GM19023 (cell line): ENCODE measurements at regions not wholly inside any gene's neighbourhood (a gene's known extent, or its start where the extent isn't known, plus 50 kb on each side); places are given as distances from the start of the nearest gene placed in this dataset.

ENCODE experiments used
- ATAC-seq: cut with Tn5 transposase; IDR thresholded peaks from one replicate; pipeline ENCODE4 v1.9.1; 2021; ENCODE audit warnings: mild to moderate bottlenecking, moderate library complexity; ENCODE audit not compliant: unreplicated experiment

DNA sequence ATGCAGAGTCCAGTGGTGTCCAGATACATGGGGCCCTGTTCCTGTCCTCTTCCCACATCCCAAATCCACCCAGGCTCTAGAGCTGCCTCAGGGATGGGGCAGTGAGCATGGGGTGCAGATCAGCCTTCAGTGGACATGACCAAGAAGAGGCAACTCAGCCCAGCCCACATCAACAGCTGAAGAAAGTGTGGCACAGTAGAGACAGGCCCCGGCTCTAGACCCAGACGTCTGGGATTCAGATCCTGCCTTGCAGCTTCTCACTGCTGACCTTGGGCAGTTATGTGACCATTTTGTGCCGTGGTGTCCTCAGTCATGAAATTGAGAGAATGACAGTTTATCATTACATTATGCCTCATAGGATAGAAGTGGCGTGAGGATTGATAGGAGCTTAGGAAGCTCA lies 54.6 kb upstream of the CST7 start:
- no peak for ATAC-seq

- no peak for ATAC-seq
Measured at GRCh38 chr20:24894967-24895366, 54.1 kb upstream of the CST7 start.

GRCh38 chr20:24895431-24895830 lies 53.6 kb upstream of the CST7 start:
- ATAC-seq = no peak

DNA sequence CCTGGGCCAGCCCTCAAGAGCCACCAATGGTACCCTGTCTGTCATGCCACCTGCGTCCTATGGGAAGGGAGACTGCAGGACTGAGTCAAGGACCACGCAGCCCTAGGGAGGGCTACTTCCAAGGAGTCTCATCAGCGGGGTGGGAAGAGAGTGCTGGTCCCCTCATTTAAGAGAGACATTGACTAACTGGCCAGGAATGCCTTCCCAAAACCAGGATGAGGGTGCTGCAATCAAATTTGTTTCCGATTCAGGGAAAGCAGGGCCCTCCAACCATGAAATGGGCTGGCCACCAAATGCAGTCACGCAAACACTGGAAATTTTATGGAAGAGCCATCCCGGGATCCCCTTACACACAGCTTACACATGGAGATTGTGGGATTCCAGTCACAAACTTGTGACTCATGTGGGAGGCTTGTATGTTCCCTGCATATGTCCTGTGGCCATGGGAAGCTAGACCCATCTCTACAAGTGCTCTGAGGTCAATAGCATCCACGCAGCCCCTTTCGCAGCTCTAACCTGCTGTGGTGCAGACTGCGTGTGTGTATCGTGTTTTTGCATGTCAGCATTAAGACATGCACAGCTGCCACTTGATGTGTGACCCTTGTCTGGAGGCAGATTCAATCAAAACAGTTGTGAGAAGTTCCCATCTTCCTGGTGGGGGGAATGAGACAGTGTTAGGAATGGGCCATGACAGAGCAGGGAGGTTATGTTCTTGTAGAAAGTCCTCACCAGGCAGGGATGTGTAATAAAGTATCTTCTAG lies 53.0 kb upstream of the CST7 start:
- no peak for ATAC-seq

DNA sequence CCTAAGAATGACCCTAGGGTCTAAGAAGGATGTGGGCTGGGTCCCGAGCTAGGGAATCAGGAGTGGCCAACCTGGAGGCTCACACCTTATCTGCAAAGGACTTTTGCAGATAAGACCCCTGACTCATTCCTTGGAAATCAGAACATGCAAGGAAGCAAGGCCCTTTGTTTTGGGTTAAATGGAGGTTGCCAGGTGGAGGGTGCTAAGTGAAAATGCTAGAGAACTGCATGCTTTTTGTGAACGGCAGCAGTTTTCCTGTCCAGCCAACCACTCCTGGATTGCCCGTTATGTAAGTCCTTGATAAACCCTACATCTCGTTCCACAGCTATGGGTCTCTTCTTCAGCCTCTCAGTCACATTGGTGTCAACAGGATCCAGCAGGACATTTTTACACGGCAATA lies 52.1 kb upstream of the CST7 start:
- ATAC-seq = no peak

- no peak for ATAC-seq
Measured at GRCh38 chr20:24897974-24898373, 51.1 kb upstream of the CST7 start.

DNA sequence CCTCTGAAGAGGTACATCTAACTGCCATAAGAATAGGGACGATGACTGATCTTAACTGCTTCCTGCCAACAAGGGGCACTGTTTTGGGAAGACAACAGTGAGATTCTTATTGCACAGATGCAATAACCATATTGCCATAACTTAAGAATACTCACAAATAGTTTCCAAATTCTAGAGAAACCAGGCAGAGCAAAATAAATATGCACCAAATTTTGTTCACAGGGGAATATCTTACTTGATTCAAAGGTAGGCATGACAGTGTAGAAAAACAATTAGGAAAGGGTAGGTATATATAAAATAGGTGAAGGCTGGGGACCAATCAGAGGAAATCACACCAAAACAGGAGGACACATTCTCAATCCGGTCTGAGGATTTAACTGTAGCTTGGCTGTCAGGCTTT lies 49.9 kb upstream of the CST7 start:
- ATAC-seq = no peak
